Activated effector memory CD4-positive, alpha-beta T cell treated with anti-CD3 and anti-CD28 coated beads, Interleukin-2, amount 50 U/mL, for 16 hours (primary cell): ENCODE measurements at regions not wholly inside any gene's neighbourhood (a gene's known extent, or its start where the extent isn't known, plus 50 kb on each side); places are given as distances from the start of the nearest gene placed in this dataset.

Source experiments
- DNase-seq: peaks from one replicate; pipeline ENCODE4 v3.0.0-alpha.2; 2020

- no peak for DNase-seq
Observed at GRCh38 chr2:176508374-176508773, 239.1 kb downstream of the MTX2 start.

GRCh38 chr2:176508984-176509740 is 239.9 kb downstream of the MTX2 start:
- no peak for DNase-seq

- DNase-seq = no peak
Observed at GRCh38 chr2:176514276-176514675, 245.0 kb downstream of the MTX2 start.

GRCh38 chr2:176514805-176515500 is 245.7 kb downstream of the MTX2 start:
- DNase-seq = no peak

GRCh38 chr2:176516051-176516602 is 246.9 kb downstream of the MTX2 start:
- DNase-seq = no peak

GRCh38 chr2:176518823-176519222 is 249.6 kb downstream of the MTX2 start:
- DNase-seq = no peak

GRCh38 chr2:176521878-176522670 is 252.8 kb downstream of the MTX2 start:
- DNase-seq = no peak

- no peak for DNase-seq
Observed at GRCh38 chr2:176525086-176525485, 255.8 kb downstream of the MTX2 start.

- no peak for DNase-seq
Observed at GRCh38 chr2:176526995-176527901, 258.0 kb downstream of the MTX2 start.

- no peak for DNase-seq
Observed at GRCh38 chr2:176531608-176532007, 262.4 kb downstream of the MTX2 start.

- DNase-seq = no peak
Observed at GRCh38 chr2:176533505-176534193, 264.4 kb downstream of the MTX2 start.

GRCh38 chr2:176534798-176535466 is 265.7 kb downstream of the MTX2 start:
- DNase-seq = no peak

- DNase-seq = no peak
Observed at GRCh38 chr2:176535467-176536113, 266.3 kb downstream of the MTX2 start.

GRCh38 chr2:176536439-176537133 is 267.3 kb downstream of the MTX2 start:
- no peak for DNase-seq

GRCh38 chr2:176537932-176538331 is 268.7 kb downstream of the MTX2 start:
- no peak for DNase-seq

GRCh38 chr2:176540995-176541394 is 271.8 kb downstream of the MTX2 start:
- no peak for DNase-seq

- DNase-seq = no peak
Observed at GRCh38 chr2:176542476-176542875, 273.2 kb downstream of the MTX2 start.

GRCh38 chr2:176544557-176544956 is 275.3 kb downstream of the MTX2 start:
- DNase-seq = no peak

- DNase-seq = no peak
Observed at GRCh38 chr2:176544991-176545956, 276.0 kb downstream of the MTX2 start.
